OCI-LY1 (cell line): ENCODE measurements at regions not wholly inside any gene's neighbourhood (a gene's known extent, or its start where the extent isn't known, plus 50 kb on each side); places are given as distances from the start of the nearest gene placed in this dataset.

Experiments used
- CTCF ChIP-seq: fragments of 200-600 bp; sonication (generic), shearing (Covaris generic); IDR thresholded peaks from 2 replicates; pipeline ENCODE4 v1.5.1; 2017; ENCODE audit warnings: mild to moderate bottlenecking, antibody characterized with exemption, low read length, moderate library complexity, mixed read lengths
- EZH2 ChIP-seq: fragments of 200-600 bp; sonication (generic), shearing (Covaris generic); IDR thresholded peaks from 2 replicates; pipeline ENCODE4 v1.8.0; 2017; ENCODE audit warnings: borderline replicate concordance, mixed run types, mild to moderate bottlenecking, antibody characterized with exemption, low read length, moderate library complexity, mixed read lengths

GRCh38 chr2:209259767-209260166, 164.1 kb upstream of the MAP2 start:
- no peak for TF ChIP-seq CTCF
- TF ChIP-seq EZH2 = no peak
